Osteocyte (in vitro differentiated cells): ENCODE measurements at regions not wholly inside any gene's neighbourhood (a gene's known extent, or its start where the extent isn't known, plus 50 kb on each side); places are given as distances from the start of the nearest gene placed in this dataset.

Experiments
- DNase-seq: peaks from one replicate; pipeline ENCODE4 v3.0.0; 2021; ENCODE audit warnings: mixed read lengths; ENCODE audit not compliant: unreplicated experiment; ENCODE audit errors: extremely low spot score
- H3K27ac Mint-ChIP-seq: one replicate; pipeline ENCODE4 v1.8.0; 2021; ENCODE audit warnings: mild to moderate bottlenecking, mixed read lengths; ENCODE audit not compliant: unreplicated experiment
- H3K27me3 Mint-ChIP-seq: one replicate; pipeline ENCODE4 v1.8.0; 2021; ENCODE audit warnings: mixed read lengths; ENCODE audit not compliant: unreplicated experiment
- H3K36me3 Mint-ChIP-seq: one replicate; pipeline ENCODE4 v1.8.0; 2021; ENCODE audit warnings: mixed read lengths; ENCODE audit not compliant: unreplicated experiment
- H3K4me1 Mint-ChIP-seq: one replicate; pipeline ENCODE4 v1.8.0; 2021; ENCODE audit warnings: mixed read lengths; ENCODE audit not compliant: unreplicated experiment
- H3K4me3 Mint-ChIP-seq: one replicate; pipeline ENCODE4 v1.8.0; 2021; ENCODE audit warnings: mild to moderate bottlenecking, moderate library complexity, mixed read lengths; ENCODE audit not compliant: unreplicated experiment
- H3K9me3 Mint-ChIP-seq: one replicate; pipeline ENCODE4 v1.8.0; 2021; ENCODE audit warnings: mixed read lengths; ENCODE audit not compliant: unreplicated experiment
- TF ChIP-seq, protein P1 (sequence below): fragments of 200-600 bp; sonication (generic); IDR thresholded peaks from 2 replicates; pipeline ENCODE4 v1.5.0; 2021; ENCODE audit warnings: antibody characterized with exemption, mild to moderate bottlenecking, moderate library complexity

GRCh38 chr2:14747447-14747846 is 114.9 kb downstream of the LRATD1 start:
- H3K4me3 Mint-ChIP-seq, result no peak overlapping the region
- no peaks in the 10 kb centered on the region for H3K27me3 Mint-ChIP-seq
- H3K27ac Mint-ChIP-seq, result no peak overlapping the region
- no peak for DNase-seq
- H3K36me3 Mint-ChIP-seq, result no peaks in the 10 kb centered on the region
- no peaks in the 10 kb centered on the region for H3K4me1 Mint-ChIP-seq
- TF ChIP-seq, protein P1, sequence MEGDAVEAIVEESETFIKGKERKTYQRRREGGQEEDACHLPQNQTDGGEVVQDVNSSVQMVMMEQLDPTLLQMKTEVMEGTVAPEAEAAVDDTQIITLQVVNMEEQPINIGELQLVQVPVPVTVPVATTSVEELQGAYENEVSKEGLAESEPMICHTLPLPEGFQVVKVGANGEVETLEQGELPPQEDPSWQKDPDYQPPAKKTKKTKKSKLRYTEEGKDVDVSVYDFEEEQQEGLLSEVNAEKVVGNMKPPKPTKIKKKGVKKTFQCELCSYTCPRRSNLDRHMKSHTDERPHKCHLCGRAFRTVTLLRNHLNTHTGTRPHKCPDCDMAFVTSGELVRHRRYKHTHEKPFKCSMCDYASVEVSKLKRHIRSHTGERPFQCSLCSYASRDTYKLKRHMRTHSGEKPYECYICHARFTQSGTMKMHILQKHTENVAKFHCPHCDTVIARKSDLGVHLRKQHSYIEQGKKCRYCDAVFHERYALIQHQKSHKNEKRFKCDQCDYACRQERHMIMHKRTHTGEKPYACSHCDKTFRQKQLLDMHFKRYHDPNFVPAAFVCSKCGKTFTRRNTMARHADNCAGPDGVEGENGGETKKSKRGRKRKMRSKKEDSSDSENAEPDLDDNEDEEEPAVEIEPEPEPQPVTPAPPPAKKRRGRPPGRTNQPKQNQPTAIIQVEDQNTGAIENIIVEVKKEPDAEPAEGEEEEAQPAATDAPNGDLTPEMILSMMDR, result no peak
- H3K9me3 Mint-ChIP-seq, result peaks cover 12% of the 10 kb centered on the region

DNA sequence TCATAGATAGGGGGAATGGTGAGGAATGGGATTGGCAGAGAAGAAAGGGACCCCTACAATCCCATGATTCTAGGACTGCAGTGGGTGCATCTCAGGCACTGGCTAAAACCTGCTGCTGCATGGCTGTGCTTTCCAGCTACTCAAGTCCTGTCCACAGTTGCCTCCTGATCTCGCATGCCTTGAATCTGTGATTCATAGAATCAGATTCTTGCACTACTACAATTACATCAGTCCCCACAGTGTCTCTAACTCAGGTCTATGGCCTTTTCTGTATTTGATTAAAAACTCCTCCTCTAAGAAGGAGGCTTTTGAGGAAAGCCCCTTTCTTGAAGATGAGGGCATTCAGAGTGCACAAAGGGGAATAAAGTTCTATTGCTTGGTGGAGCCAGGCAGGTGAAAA is 117.4 kb downstream of the LRATD1 start:
- Mint-ChIP-seq H3K27ac (no peak overlapping the region), H3K4me1 (no peaks in the 10 kb centered on the region), H3K36me3 (no peaks in the 10 kb centered on the region), H3K9me3 (peaks cover 17% of the 10 kb centered on the region), H3K4me3 (no peak overlapping the region), H3K27me3 (no peaks in the 10 kb centered on the region)
- TF ChIP-seq, protein P1, result no peak
- no peak for DNase-seq

GRCh38 chr2:14750433-14750832 is 117.9 kb downstream of the LRATD1 start:
- no peak for DNase-seq
- H3K27me3 Mint-ChIP-seq, result no peaks in the 10 kb centered on the region
- H3K4me1 Mint-ChIP-seq, result no peaks in the 10 kb centered on the region
- no peak overlapping the region for H3K27ac Mint-ChIP-seq
- H3K36me3 Mint-ChIP-seq, result no peaks in the 10 kb centered on the region
- peaks cover 17% of the 10 kb centered on the region for H3K9me3 Mint-ChIP-seq
- TF ChIP-seq, protein P1, result no peak
- no peak overlapping the region for H3K4me3 Mint-ChIP-seq

- Mint-ChIP-seq H3K4me3 (no peak overlapping the region), H3K27me3 (no peaks in the 10 kb centered on the region), H3K9me3 (peaks cover 17% of the 10 kb centered on the region), H3K4me1 (no peaks in the 10 kb centered on the region), H3K36me3 (no peaks in the 10 kb centered on the region), H3K27ac (no peak overlapping the region)
- DNase-seq, result no peak
- TF ChIP-seq, protein P1, result no peak
Observed at GRCh38 chr2:14751581-14751980, 119.1 kb downstream of the LRATD1 start.

- no peak overlapping the region for H3K27ac Mint-ChIP-seq
- no peaks in the 10 kb centered on the region for H3K36me3 Mint-ChIP-seq
- peaks cover 17% of the 10 kb centered on the region for H3K9me3 Mint-ChIP-seq
- H3K4me3 Mint-ChIP-seq, result no peak overlapping the region
- TF ChIP-seq, protein P1, result no peak
- no peaks in the 10 kb centered on the region for H3K27me3 Mint-ChIP-seq
- H3K4me1 Mint-ChIP-seq, result no peaks in the 10 kb centered on the region
- DNase-seq, result no peak
Observed at GRCh38 chr2:14752295-14752694, 119.8 kb downstream of the LRATD1 start.
